Thymus (tissue), 11 donors: ENCODE measurements at regions not wholly inside any gene's neighbourhood (a gene's known extent, or its start where the extent isn't known, plus 50 kb on each side); places are given as distances from the start of the nearest gene placed in this dataset.

Experiments used
- DNase-seq, 9 donors: peaks; one replicate each; pipeline ENCODE4 v3.0.0-alpha.2; 2013; ENCODE audit warnings: low spot score in 9 of 9, low read depth in 6 of 9, missing footprints in 1 of 9
- H3K27ac ChIP-seq, 2 donors: one replicate each; pipeline ENCODE4 v1.5.1; 2013; ENCODE audit warnings: control low read depth in 1 of 2, low read depth in 1 of 2, low read length in 1 of 2, mild to moderate bottlenecking in 1 of 2, moderate library complexity in 1 of 2
- H3K27me3 ChIP-seq, 2 donors: one replicate each; pipeline ENCODE4 v1.5.1; 2013; ENCODE audit warnings: low read length in 1 of 2; ENCODE audit not compliant: control insufficient read depth in 2 of 2, insufficient read depth in 1 of 2
- H3K36me3 ChIP-seq, 2 donors: one replicate each; pipeline ENCODE4 v1.5.1; 2013; ENCODE audit warnings: low read length in 1 of 2, mild to moderate bottlenecking in 1 of 2, moderate library complexity in 1 of 2; ENCODE audit not compliant: control insufficient read depth in 2 of 2, insufficient read depth in 2 of 2
- H3K4me1 ChIP-seq, 2 donors: one replicate each; pipeline ENCODE4 v1.5.1; 2013; ENCODE audit warnings: low read length in 2 of 2; ENCODE audit not compliant: control insufficient read depth in 2 of 2, insufficient read depth in 2 of 2
- H3K4me3 ChIP-seq, 2 donors: one replicate each; pipeline ENCODE4 v1.5.1; 2013; ENCODE audit warnings: low read length in 2 of 2, control low read depth in 1 of 2, mild to moderate bottlenecking in 1 of 2
- H3K9me3 ChIP-seq, 2 donors: one replicate each; pipeline ENCODE4 v1.5.1; 2013; ENCODE audit warnings: low read length in 1 of 2, mild to moderate bottlenecking in 1 of 2; ENCODE audit not compliant: control insufficient read depth in 2 of 2, insufficient read depth in 1 of 2
- WGBS: extraction: QIAGEN DNeasy Blood & Tissue Kit; methylation state at CpG from one replicate; pipeline ENCODE4 v1.1.7; 2013; 5-methylcytosine and 5-hydroxymethylcytosine counted together
- donor health status: healthy.

GRCh38 chr12:19744705-19745218, 305.5 kb downstream of the AEBP2 start:
- no peak for DNase-seq
- no peak overlapping the region for H3K4me3 ChIP-seq

GRCh38 chr12:19746471-19746870, 307.2 kb downstream of the AEBP2 start:
- WGBS = 92% methylated on average over 4 of the region's 4 CpGs
- Histone ChIP-seq H3K27me3 (no peaks in the 10 kb centered on the region), H3K36me3 (no peaks in the 10 kb centered on the region), H3K4me1 (no peaks in the 10 kb centered on the region), H3K27ac (no peak overlapping the region), H3K9me3 (no peaks in the 10 kb centered on the region), H3K4me3 (no peak overlapping the region)
- no peak for DNase-seq

More at GRCh38 chr12:19744705-19745218, 305.5 kb downstream of the AEBP2 start:
- Histone ChIP-seq H3K27ac (no peak overlapping the region), H3K4me1 (no peaks in the 10 kb centered on the region), H3K27me3 (no peaks in the 10 kb centered on the region), H3K9me3 (no peaks in the 10 kb centered on the region), H3K36me3 (no peaks in the 10 kb centered on the region)
- 66% methylated on average over 4 of the region's 4 CpGs for WGBS

DNA sequence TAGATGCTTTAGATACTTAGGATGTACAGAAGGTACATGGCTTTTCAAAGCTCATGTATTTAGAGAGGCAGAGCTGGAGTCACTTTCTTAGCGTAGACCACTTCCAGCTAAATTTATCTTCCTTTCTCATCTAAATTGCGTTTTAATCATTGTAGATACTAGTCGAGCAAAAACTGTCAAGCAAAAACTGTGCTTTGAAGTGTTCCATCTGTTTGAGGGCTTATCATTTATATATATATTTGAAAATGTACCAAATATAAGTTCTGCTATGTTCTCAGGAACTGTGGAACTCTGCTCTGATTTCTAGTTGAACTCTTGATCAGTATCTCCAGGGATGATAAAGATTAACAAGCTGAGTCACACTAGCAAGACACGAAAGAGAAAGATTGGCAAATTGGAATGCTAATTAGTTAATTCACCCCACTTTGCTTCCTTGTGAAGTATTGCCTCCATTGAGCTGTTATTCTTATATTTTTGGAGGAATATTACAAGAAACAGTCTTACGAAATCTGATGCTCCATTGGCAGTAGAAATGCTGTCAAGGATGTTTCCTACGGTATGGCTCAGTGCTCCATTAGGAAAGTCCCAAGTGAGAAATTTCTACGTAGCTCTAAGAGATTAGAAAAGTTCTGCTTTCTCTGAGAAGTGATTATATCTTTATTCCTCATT, 310.7 kb downstream of the AEBP2 start:
- Histone ChIP-seq H3K9me3 (no peaks in the 10 kb centered on the region), H3K27me3 (no peaks in the 10 kb centered on the region), H3K4me3 (no peak overlapping the region), H3K27ac (no peak overlapping the region), H3K4me1 (no peaks in the 10 kb centered on the region), H3K36me3 (no peaks in the 10 kb centered on the region)
- WGBS = 90% methylated on average over 7 of the region's 7 CpGs
- DNase-seq = no peak

DNA sequence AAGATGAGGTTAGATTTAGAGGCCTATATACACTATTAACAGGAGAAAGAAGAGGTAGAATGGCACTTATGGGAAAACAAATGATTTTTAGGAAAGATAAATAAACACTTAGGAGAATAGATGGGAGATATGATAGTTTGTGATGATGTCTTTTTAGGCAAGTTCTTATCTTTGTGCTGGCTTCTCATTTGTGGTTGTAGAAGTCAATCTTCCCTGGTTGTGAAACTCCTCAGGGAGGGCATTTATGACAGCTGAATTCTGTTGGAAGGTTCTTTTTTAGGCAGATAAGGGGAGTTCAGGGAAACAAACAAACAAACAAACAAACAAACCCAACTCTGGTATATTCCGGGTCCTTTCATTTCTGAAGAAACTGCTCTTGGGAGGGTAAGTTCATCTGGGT, 311.8 kb downstream of the AEBP2 start:
- Histone ChIP-seq H3K4me1 (no peaks in the 10 kb centered on the region), H3K9me3 (no peaks in the 10 kb centered on the region), H3K27ac (no peak overlapping the region), H3K27me3 (no peaks in the 10 kb centered on the region), H3K4me3 (no peak overlapping the region), H3K36me3 (no peaks in the 10 kb centered on the region)
- no peak for DNase-seq
- 99% methylated on average over 1 of the region's 1 CpG for WGBS

DNA sequence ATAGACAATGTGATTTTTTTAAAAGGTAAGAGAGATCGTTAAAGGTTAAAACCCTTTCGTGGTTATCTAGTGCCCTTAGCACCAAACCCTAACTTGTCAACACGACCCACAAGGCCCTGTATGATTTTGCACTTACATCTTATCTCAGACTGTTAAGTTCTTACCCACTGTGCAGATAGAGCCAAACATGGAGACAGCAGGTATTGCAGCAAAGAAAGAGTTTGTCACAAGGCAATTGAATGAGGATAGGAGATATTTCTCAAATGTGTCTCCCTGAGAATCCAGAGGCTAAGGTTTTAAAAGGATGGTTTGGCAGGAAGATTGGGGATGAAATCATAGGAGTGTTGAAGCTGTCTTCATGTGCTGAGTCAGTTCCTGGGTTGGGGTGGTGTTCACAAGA, 313.4 kb downstream of the AEBP2 start:
- H3K4me1 ChIP-seq = no peaks in the 10 kb centered on the region
- H3K4me3 ChIP-seq = no peak overlapping the region
- no peaks in the 10 kb centered on the region for H3K27me3 ChIP-seq
- H3K36me3 ChIP-seq = no peaks in the 10 kb centered on the region
- DNase-seq = no peak
- H3K9me3 ChIP-seq = no peaks in the 10 kb centered on the region
- H3K27ac ChIP-seq = no peak overlapping the region
- WGBS = 94% methylated on average over 3 of the region's 3 CpGs

- no peaks in the 10 kb centered on the region for H3K9me3 ChIP-seq
- no peaks in the 10 kb centered on the region for H3K36me3 ChIP-seq
- H3K27me3 ChIP-seq = no peaks in the 10 kb centered on the region
- no peak for DNase-seq
- no peak overlapping the region for H3K4me3 ChIP-seq
- WGBS = 89% methylated on average over 2 of the region's 2 CpGs
- no peak overlapping the region for H3K27ac ChIP-seq
- no peaks in the 10 kb centered on the region for H3K4me1 ChIP-seq
These were observed 315.8 kb downstream of the AEBP2 start for GRCh38 chr12:19755136-19755535.

- Histone ChIP-seq H3K27ac (no peak overlapping the region), H3K9me3 (no peaks in the 10 kb centered on the region), H3K36me3 (no peaks in the 10 kb centered on the region), H3K4me1 (no peaks in the 10 kb centered on the region), H3K4me3 (no peak overlapping the region), H3K27me3 (no peaks in the 10 kb centered on the region)
- WGBS = 62% methylated on average over 7 of the region's 7 CpGs
- DNase-seq = peak in 1 of 9 donors; percentile 16
These were observed 318.1 kb downstream of the AEBP2 start for GRCh38 chr12:19757317-19757877.

GRCh38 chr12:19759227-19759626, 319.9 kb downstream of the AEBP2 start:
- Histone ChIP-seq H3K9me3 (no peaks in the 10 kb centered on the region), H3K27ac (no peak overlapping the region), H3K27me3 (no peaks in the 10 kb centered on the region), H3K36me3 (no peaks in the 10 kb centered on the region), H3K4me3 (no peak overlapping the region), H3K4me1 (no peaks in the 10 kb centered on the region)
- DNase-seq = no peak

- H3K27me3 ChIP-seq = no peaks in the 10 kb centered on the region
- no peaks in the 10 kb centered on the region for H3K36me3 ChIP-seq
- WGBS = 83% methylated on average over 2 of the region's 2 CpGs
- no peak overlapping the region for H3K27ac ChIP-seq
- H3K4me3 ChIP-seq = no peak overlapping the region
- H3K4me1 ChIP-seq = no peaks in the 10 kb centered on the region
- no peak for DNase-seq
- no peaks in the 10 kb centered on the region for H3K9me3 ChIP-seq
These were observed 321.3 kb downstream of the AEBP2 start for GRCh38 chr12:19760611-19761010.
